T-helper 2 cell treated with Interferon-gamma antibody and Interleukin-4, amounts not matched to agents 5 μg/mL and 100 μg/mL, for 36 hours (primary cell): ENCODE measurements at regions not wholly inside any gene's neighbourhood (a gene's known extent, or its start where the extent isn't known, plus 50 kb on each side); places are given as distances from the start of the nearest gene placed in this dataset.

Experiments used
- DNase-seq: peaks from one replicate; pipeline ENCODE4 v3.0.0; 2021; ENCODE audit warnings: low spot score
- H3K27ac Mint-ChIP-seq: one replicate; pipeline ENCODE4 v1.8.0; 2021; ENCODE audit warnings: mild to moderate bottlenecking, mixed read lengths
- H3K27me3 Mint-ChIP-seq: one replicate; pipeline ENCODE4 v1.8.0; 2021; ENCODE audit warnings: low read depth, mixed read lengths
- H3K36me3 Mint-ChIP-seq: one replicate; pipeline ENCODE4 v1.8.0; 2021; ENCODE audit warnings: low read depth, mixed read lengths
- H3K4me1 Mint-ChIP-seq: one replicate; pipeline ENCODE4 v1.8.0; 2021; ENCODE audit warnings: low read depth, mixed read lengths
- H3K4me3 Mint-ChIP-seq: one replicate; pipeline ENCODE4 v1.8.0; 2022; ENCODE audit warnings: mild to moderate bottlenecking, moderate library complexity, mixed read lengths
- H3K9me3 Mint-ChIP-seq: one replicate; pipeline ENCODE4 v1.8.0; 2021; ENCODE audit warnings: mixed read lengths

DNA sequence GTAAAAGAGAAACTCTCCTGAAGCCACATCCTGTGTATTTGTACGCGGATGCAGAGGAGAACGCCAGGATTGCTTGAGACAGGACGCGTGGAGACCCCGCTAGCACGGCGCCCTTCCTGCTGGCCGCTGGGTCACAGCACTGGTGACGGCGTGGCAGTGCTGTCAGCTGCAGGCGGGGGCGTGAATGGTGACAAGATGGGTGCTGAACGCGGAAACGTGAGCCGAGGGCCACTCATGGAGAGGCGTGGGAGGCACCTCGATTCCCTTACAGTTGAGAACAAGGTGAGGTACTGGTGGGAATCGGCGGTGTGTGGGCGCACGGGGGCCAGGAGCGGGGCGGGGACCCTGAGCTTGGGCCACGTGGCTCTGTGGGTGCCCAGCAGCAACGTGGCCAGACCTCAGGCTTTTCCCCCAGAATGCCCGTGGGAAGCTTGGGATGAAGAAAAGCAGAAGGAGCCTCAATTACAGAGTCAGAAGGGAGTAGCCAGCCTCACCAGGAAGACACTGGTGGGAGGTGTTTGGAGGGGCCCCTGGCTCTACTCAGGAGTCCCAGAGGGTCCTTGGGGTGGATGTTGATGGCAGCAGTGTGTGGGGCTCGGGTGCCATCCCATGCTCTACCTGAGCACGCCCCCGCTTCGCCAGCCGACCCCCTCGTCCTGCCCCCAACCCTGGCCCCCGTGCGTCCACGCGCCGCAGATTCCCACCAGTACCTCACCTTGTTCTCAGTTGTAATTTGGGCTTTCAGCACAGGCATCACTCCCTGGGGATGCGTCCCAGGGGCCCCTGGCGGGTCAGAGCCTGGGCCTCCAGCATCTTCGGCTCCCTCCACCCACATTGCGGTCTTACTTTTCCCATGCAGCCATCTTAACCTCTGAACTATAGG, 208.4 kb upstream of the TCERG1L start:
- no peaks in the 10 kb centered on the region for H3K27me3 Mint-ChIP-seq
- H3K4me1 Mint-ChIP-seq: no peaks in the 10 kb centered on the region
- H3K4me3 Mint-ChIP-seq: no peak overlapping the region
- H3K27ac Mint-ChIP-seq: no peak overlapping the region
- no peaks in the 10 kb centered on the region for H3K9me3 Mint-ChIP-seq
- DNase-seq: no peak
- H3K36me3 Mint-ChIP-seq: no peaks in the 10 kb centered on the region

DNA sequence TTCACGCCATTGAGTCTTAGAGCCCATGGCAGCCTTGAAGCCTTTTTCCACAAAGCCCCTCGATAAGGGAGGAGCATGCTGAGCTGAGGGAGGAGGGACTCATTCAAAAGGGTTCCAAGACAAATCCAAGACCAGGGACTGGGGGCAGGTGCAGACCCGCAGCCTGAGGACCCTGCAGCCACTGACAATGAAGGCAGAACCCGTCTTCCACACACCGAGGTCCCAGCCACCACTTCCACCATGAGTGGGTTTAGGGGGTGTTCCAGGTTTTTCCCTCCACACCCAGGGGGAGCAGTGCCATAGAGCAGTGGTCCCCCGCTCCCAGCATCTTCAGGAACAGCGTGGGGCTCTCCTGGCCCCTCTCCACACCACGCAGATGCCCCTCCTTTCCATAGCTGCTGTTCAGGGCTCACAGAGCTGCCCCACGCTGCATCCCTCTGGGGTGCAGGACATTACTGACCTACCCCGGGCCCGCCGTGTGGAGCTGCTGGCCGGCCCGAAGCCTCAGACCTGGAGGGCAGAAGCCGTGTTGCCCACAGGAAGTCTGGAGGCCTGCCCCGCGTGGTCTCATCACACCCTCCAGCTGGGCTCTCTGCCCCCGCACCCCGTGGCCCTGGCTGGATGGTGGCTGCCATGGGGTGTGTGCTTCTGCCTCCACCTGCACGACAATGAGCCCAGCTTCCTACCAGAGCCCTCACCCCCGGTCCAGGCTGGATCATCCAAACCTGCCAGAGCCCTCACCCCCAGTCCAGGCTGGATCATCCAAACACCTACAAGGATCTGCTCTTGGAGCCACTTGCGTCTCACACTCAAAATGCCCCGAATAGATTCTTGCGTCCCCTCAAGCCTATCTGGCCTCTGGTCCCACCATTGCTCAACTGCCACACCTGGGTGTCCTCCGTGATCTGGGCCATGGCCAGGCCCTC, 220.0 kb upstream of the TCERG1L start:
- Mint-ChIP-seq H3K4me1 (no peaks in the 10 kb centered on the region), H3K27me3 (no peaks in the 10 kb centered on the region), H3K36me3 (no peaks in the 10 kb centered on the region), H3K4me3 (no peak overlapping the region), H3K27ac (no peak overlapping the region), H3K9me3 (no peaks in the 10 kb centered on the region)
- no peak for DNase-seq

DNA sequence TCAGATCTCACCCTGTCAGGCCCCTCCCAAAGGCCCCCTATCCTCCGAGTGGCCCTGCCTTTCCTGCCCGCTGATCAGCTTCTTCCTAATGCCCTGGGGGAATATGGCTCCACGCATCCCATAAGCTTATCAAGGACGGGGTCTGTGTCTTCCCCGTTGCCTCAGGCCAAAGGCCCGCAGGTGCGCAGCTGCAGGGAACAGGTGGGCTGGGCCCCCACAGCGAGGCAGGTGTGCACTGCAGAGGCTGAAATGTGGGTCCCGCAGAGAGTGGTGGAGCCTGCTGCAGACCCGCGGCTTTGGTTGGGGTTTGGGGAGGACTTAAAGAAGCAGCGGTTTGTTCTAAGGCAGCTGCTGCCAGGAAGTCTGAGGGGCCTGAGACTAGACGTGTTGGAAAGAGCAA, 220.8 kb upstream of the TCERG1L start:
- Mint-ChIP-seq H3K36me3 (no peaks in the 10 kb centered on the region), H3K4me3 (no peak overlapping the region), H3K9me3 (no peaks in the 10 kb centered on the region), H3K27me3 (no peaks in the 10 kb centered on the region), H3K4me1 (no peaks in the 10 kb centered on the region), H3K27ac (no peak overlapping the region)
- DNase-seq: no peak

DNA sequence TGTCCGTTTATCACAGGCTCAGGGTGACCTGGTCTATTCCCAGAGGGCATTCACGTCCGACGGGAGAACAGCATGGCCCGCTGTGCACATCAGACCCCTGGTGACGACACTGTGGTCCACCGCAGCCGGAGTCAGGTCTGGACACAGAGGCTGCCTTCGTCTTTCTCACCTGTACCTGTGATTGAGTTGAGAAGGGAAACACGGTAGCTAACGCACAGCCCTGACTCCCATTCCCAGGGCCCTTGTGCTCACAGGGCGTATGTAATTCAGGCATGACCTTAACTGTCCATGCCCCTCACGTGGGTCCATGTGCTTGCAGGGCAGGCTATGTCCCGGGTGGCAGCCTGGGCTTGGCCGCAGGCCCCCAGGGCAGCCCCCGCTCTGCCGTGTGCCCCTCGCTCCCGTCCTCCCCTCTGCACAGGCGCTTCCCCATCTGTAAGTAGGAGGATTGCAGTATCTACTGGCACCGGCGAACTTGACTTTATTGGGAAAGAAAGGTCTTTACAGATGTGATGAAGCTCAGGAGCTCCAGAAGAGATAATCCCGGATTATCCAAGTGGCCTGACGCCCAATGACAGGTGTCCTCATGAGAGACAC, 221.3 kb upstream of the TCERG1L start:
- Mint-ChIP-seq H3K27ac (no peak overlapping the region), H3K4me1 (no peaks in the 10 kb centered on the region), H3K36me3 (no peaks in the 10 kb centered on the region), H3K4me3 (no peak overlapping the region), H3K27me3 (no peaks in the 10 kb centered on the region), H3K9me3 (no peaks in the 10 kb centered on the region)
- DNase-seq: no peak

DNA sequence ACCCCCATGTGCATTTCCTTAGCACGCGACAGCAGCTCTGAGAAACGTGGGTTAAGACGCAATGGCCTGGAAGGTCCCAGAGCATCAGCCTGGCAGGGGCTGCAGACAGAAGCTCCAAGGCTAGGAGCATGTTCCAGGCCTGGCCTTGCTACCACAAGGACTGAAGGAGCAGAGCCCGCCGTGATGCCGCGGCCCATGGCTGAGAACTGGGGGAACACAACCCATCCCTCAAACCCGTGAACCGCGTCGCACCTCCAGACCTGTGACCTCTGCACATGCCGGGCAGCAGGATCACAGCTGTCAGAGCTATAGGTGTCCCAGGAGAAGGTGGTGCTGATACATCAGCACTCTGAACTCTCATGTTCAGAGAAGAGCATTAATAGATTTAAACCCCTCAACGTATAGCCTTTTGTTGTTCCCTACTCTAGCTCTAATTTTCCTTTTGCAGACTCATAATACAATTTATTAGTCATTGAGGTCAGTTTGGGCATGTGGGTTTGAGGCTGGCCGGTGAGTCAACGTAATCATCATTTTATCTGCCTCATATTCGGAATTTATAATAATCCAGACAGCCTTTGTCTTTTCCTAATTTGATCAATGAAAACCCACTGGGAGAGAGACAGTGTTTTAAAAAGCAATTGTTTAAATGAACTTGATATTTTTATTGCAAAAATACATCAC, 222.5 kb upstream of the TCERG1L start:
- Mint-ChIP-seq H3K4me3 (no peak overlapping the region), H3K27ac (no peak overlapping the region), H3K9me3 (no peaks in the 10 kb centered on the region), H3K36me3 (no peaks in the 10 kb centered on the region), H3K27me3 (no peaks in the 10 kb centered on the region), H3K4me1 (no peaks in the 10 kb centered on the region)
- DNase-seq: no peak

DNA sequence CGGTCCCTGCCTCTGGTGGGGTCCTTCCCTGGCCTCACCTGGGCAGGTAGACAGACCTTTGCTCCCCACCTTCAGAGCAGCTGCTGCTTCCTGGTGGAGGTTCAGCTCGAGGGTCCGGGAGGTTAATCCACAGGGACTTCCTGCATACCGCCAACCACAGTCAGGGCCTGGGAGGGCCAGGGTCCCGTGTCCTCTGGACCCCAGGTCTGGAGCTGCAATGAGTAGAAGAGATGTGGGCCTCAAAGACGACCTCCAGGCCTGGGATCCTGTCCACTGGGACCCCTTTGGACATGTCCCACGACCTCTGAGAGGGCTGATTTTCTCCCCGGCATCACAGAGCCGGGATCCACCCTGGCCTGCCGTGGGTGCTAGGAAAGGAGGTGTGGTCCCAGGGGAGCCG, 223.3 kb upstream of the TCERG1L start:
- H3K4me1 Mint-ChIP-seq: no peaks in the 10 kb centered on the region
- no peaks in the 10 kb centered on the region for H3K27me3 Mint-ChIP-seq
- no peak overlapping the region for H3K4me3 Mint-ChIP-seq
- no peaks in the 10 kb centered on the region for H3K36me3 Mint-ChIP-seq
- no peak overlapping the region for H3K27ac Mint-ChIP-seq
- DNase-seq: no peak
- no peaks in the 10 kb centered on the region for H3K9me3 Mint-ChIP-seq

DNA sequence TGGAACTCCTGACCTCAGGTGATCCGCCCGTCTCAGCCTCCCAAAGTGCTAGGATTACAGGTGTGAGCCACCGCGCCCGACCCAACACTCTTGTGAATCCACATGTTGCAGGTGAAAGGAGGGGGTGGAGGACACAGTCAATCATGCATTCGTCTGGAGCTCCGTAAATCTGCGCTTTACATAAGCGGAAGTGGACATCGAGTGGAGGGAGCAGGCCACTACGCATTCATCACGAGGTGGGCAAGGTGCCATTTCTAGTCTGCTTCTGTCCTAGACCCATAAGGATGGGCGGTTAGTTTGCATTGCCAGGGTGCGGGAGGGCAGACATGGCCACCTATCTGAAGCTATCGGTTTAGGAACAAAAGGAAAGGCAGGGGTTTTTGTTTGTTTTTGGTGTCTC, 225.2 kb upstream of the TCERG1L start:
- DNase-seq: no peak
- Mint-ChIP-seq H3K9me3 (no peaks in the 10 kb centered on the region), H3K27ac (no peak overlapping the region), H3K4me1 (no peaks in the 10 kb centered on the region), H3K4me3 (no peak overlapping the region), H3K27me3 (no peaks in the 10 kb centered on the region), H3K36me3 (no peaks in the 10 kb centered on the region)

DNA sequence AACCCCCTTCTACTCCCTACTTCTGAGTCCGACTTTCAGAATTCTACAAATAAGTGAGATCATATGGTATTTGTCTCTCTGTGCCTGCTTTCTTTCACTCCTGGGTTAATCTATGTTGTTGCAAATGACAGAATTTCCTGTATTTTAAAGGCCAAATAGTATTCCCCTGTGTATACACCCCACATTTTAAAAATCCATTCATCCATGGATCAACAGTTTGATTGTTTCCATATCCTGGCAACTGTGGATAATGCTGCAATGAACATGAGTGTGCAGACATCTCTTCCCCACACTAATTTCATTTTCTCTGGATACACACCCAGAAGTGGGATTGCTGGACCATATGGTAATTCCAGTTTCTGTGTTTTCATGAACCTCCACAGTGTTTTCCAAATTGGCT, 225.8 kb upstream of the TCERG1L start:
- DNase-seq: no peak
- Mint-ChIP-seq H3K27ac (no peak overlapping the region), H3K27me3 (no peaks in the 10 kb centered on the region), H3K4me1 (no peaks in the 10 kb centered on the region), H3K4me3 (no peak overlapping the region), H3K9me3 (no peaks in the 10 kb centered on the region), H3K36me3 (no peaks in the 10 kb centered on the region)

DNA sequence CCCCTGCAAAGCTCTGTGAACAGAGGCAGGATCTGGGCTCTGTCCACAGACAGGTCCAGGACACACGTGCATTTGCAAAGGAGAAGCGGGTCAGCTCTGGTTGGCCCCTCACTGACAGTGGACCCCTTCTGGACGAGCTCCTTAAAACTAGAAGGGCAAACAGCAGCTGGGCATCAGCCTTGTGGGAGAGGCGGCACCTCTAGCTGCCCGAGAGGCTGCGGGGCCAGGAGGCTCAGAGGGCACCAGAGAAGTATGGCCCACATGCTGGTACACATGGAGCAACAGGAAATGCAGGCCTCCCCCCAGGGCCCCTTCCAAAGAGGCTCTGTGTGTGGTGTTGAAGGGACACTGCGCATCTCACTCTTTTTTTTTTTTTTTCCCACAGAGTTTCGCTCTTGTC, 233.0 kb upstream of the TCERG1L start:
- no peaks in the 10 kb centered on the region for H3K27me3 Mint-ChIP-seq
- no peak overlapping the region for H3K27ac Mint-ChIP-seq
- H3K4me3 Mint-ChIP-seq: no peak overlapping the region
- H3K36me3 Mint-ChIP-seq: no peaks in the 10 kb centered on the region
- no peaks in the 10 kb centered on the region for H3K4me1 Mint-ChIP-seq
- no peaks in the 10 kb centered on the region for H3K9me3 Mint-ChIP-seq
- DNase-seq: no peak

DNA sequence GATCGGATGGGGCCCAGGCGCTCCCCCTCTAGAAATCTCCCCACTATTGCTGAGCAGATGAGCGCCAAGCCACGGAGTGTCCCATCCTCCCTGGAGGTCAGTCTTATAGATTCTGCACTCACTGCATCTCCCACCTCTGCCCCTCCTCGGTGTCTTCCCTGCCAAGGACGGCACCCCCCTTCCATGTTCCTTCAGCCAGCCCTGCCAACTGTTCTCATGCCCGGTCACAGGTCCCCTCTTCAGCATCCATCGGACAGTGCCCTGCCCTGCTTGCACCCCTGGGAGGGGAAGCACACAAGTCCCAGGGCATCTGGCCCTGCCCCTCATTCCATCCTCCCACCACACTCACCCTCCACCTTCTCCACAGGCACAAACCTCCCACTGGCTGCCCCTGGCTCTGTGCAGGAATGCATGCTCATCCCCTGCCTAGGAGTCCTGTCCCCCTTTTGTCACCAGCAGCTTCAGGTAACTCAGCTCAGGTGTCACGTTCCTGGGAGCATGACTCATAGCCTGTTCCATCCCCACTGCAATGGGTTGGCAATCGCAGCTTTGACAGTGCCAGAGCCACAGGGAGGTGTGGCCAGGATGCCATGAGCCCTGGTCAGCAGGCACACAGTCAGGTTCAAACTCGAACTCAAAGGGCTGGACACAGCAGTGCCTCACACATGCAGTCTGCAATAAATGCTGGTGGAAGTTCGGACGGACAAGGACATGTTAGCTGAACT, 234.7 kb upstream of the TCERG1L start:
- DNase-seq: no peak
- Mint-ChIP-seq H3K27ac (no peak overlapping the region), H3K36me3 (no peaks in the 10 kb centered on the region), H3K4me3 (no peak overlapping the region), H3K9me3 (no peaks in the 10 kb centered on the region), H3K4me1 (no peaks in the 10 kb centered on the region), H3K27me3 (no peaks in the 10 kb centered on the region)

DNA sequence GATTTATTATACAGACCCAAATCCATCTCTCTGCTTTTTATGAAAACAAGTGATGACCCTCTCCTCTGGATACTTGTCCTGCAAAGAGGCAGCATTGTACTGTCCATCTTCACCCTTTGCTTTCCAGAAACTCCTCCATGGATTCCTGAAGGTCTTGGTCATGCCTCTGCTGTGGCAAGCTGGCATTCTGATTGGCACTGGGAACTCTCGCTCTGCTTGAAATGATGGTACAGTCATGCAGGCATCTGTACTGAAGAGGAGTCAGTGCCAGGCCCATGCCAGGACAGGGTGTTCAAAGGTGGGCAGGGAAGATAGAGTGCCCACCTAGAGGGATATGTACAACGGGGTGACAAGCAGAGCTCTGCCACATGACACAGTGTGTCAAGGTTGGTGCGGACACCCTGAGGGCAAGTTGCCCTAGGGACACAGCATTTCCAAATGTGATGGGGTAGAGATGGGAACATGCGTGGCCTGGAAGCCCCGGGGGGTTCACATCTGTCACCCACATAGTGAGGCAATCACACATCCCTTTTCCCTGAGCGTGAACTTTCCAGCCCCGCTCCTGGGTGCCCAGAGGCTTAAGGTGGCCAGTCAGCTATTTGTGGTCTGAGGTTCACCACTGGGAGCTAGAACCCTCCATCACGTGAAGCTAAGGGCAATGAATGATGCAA, 235.7 kb upstream of the TCERG1L start:
- no peak overlapping the region for H3K4me3 Mint-ChIP-seq
- H3K4me1 Mint-ChIP-seq: no peaks in the 10 kb centered on the region
- H3K27ac Mint-ChIP-seq: no peak overlapping the region
- DNase-seq: no peak
- no peaks in the 10 kb centered on the region for H3K9me3 Mint-ChIP-seq
- no peaks in the 10 kb centered on the region for H3K36me3 Mint-ChIP-seq
- no peaks in the 10 kb centered on the region for H3K27me3 Mint-ChIP-seq

DNA sequence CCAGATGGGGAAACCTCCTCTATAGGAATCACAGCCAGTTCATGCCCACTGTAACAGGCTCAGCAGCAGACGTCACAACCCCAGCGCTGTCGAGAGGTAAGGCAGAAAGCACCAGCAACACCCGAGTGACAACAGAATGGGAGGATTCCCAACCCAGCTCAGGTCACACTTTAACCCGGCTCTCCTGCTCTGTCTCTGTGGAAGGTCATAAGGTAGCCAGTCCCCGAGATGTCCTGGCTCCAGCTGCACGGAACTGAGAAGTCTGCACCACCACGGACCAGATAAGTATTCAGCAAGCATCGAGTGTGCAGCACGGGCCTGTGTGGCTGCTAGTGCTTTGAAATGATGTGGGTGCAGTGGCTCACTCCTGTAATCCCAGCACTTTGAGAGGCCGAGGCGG, 236.7 kb upstream of the TCERG1L start:
- no peak overlapping the region for H3K27ac Mint-ChIP-seq
- no peak overlapping the region for H3K4me3 Mint-ChIP-seq
- no peaks in the 10 kb centered on the region for H3K36me3 Mint-ChIP-seq
- no peaks in the 10 kb centered on the region for H3K27me3 Mint-ChIP-seq
- H3K4me1 Mint-ChIP-seq: no peaks in the 10 kb centered on the region
- DNase-seq: no peak
- H3K9me3 Mint-ChIP-seq: no peaks in the 10 kb centered on the region

DNA sequence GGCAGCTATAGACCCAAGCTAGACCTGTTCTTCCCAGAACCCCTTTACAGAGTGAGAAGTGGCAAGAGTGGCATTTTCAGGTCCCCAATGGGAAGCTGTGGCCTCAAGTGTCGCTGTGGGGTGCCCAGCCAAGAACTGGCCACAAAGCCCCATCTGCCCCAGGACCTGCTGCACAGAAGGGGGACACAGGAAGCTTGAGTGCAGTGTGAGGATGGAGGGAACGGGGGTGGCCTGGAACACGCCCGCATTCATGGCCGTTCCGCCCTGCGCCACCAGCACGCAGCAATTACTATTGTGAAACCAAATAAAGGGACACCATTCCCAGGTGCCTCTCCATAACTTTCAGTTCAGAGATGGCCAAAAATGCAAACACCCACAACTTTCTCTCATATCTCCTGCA, 237.6 kb upstream of the TCERG1L start:
- Mint-ChIP-seq H3K4me1 (no peaks in the 10 kb centered on the region), H3K9me3 (no peaks in the 10 kb centered on the region), H3K27me3 (no peaks in the 10 kb centered on the region), H3K4me3 (no peak overlapping the region), H3K27ac (no peak overlapping the region), H3K36me3 (no peaks in the 10 kb centered on the region)
- no peak for DNase-seq
